ENCODE measurements at regions not wholly inside any gene's neighbourhood (a gene's known extent, or its start where the extent isn't known, plus 50 kb on each side); places are given as distances from the start of the nearest gene placed in this dataset.

- peaks cover 27% of the 10 kb centered on the region for H3K27me3 ChIP-seq (ENCODE audit: control insufficient read depth, insufficient read depth, low read length)
- no peak for DNase-seq (ENCODE audit: low read depth)
- no peak for TF ChIP-seq CTCF (IDR thresholded peaks at IDR 0.05; ENCODE audit: insufficient read depth, low read length, poor library complexity, severe bottlenecking)
- no peak overlapping the region for H3K4me3 ChIP-seq (ENCODE audit: low read depth, low read length)
- no peaks in the 10 kb centered on the region for H3K36me3 ChIP-seq (ENCODE audit: control insufficient read depth, insufficient read depth, low read length)
Measured at GRCh38 chr13:110815471-110816204, 99.2 kb downstream of the ANKRD10 start.

- H3K27me3 ChIP-seq (ENCODE audit: control insufficient read depth, insufficient read depth, low read length): peaks cover 19% of the 10 kb centered on the region
- DNase-seq (ENCODE audit: low read depth): no peak
- no peak for TF ChIP-seq CTCF (IDR thresholded peaks at IDR 0.05; ENCODE audit: insufficient read depth, low read length, poor library complexity, severe bottlenecking)
- no peak overlapping the region for H3K4me3 ChIP-seq (ENCODE audit: low read depth, low read length)
- H3K36me3 ChIP-seq (ENCODE audit: control insufficient read depth, insufficient read depth, low read length): no peaks in the 10 kb centered on the region
Measured at GRCh38 chr13:110816500-110816899, 98.4 kb downstream of the ANKRD10 start.

- peaks cover 13% of the 10 kb centered on the region for H3K27me3 ChIP-seq (ENCODE audit: control insufficient read depth, insufficient read depth, low read length)
- no peak for TF ChIP-seq CTCF (IDR thresholded peaks at IDR 0.05; ENCODE audit: insufficient read depth, low read length, poor library complexity, severe bottlenecking)
- DNase-seq (ENCODE audit: low read depth): no peak
- H3K36me3 ChIP-seq (ENCODE audit: control insufficient read depth, insufficient read depth, low read length): no peaks in the 10 kb centered on the region
- no peak overlapping the region for H3K4me3 ChIP-seq (ENCODE audit: low read depth, low read length)
Measured at GRCh38 chr13:110817143-110817542, 97.7 kb downstream of the ANKRD10 start.

- no peak for TF ChIP-seq CTCF (IDR thresholded peaks at IDR 0.05; ENCODE audit: insufficient read depth, low read length, poor library complexity, severe bottlenecking)
- no peaks in the 10 kb centered on the region for H3K36me3 ChIP-seq (ENCODE audit: control insufficient read depth, insufficient read depth, low read length)
- H3K27me3 ChIP-seq (ENCODE audit: control insufficient read depth, insufficient read depth, low read length): peaks cover 2% of the 10 kb centered on the region
- no peak overlapping the region for H3K4me3 ChIP-seq (ENCODE audit: low read depth, low read length)
- DNase-seq (ENCODE audit: low read depth): no peak
Measured at GRCh38 chr13:110818747-110819146, 96.1 kb downstream of the ANKRD10 start.

- no peaks in the 10 kb centered on the region for H3K36me3 ChIP-seq (ENCODE audit: control insufficient read depth, insufficient read depth, low read length)
- H3K27me3 ChIP-seq (ENCODE audit: control insufficient read depth, insufficient read depth, low read length): peaks cover 2% of the 10 kb centered on the region
- H3K4me3 ChIP-seq (ENCODE audit: low read depth, low read length): no peak overlapping the region
- peak; percentile 14 for DNase-seq (ENCODE audit: low read depth)
- peak; percentile 97 for TF ChIP-seq CTCF (IDR thresholded peaks at IDR 0.05; ENCODE audit: insufficient read depth, low read length, poor library complexity, severe bottlenecking)
Measured at GRCh38 chr13:110819203-110820014, 95.5 kb downstream of the ANKRD10 start.

All from kidney epithelial cell (primary cell).